ENCODE measurements at regions not wholly inside any gene's neighbourhood (a gene's known extent, or its start where the extent isn't known, plus 50 kb on each side); places are given as distances from the start of the nearest gene placed in this dataset.
"Not testable (repeated sequence)": the region's sequence is repeated elsewhere in the genome, so short reads cannot be mapped to it uniquely, and the experiment has no call there.

GRCh38 chr12:127832172-127832571 is 434.8 kb upstream of the TMEM132C start:
- DNase-seq (ENCODE audit: low read depth, low spot score): no peak

- not testable (repeated sequence) for DNase-seq (ENCODE audit: low read depth, low spot score)
Measured at GRCh38 chr12:127836802-127837201, 430.2 kb upstream of the TMEM132C start.

DNA sequence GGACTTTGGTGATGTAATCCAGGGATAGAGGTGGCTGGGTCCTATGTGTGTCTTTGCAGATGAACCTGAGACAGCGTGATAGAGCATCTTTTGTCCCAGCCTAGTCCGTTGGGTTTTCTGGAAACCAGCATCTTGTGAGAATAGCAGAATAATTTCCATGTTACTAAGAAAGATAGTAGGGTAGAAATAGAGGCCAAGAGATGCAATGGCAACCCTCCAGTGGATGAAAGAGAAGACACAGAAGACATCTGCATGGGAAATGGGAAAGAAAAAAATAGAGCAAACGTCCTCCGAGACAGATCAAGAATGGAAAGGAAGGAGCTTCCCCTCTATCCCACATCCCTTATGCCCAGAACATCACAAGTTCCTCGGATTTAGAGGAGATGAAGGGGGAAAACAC is 409.3 kb upstream of the TMEM132C start:
- no peak for DNase-seq (ENCODE audit: low read depth, low spot score)

DNA sequence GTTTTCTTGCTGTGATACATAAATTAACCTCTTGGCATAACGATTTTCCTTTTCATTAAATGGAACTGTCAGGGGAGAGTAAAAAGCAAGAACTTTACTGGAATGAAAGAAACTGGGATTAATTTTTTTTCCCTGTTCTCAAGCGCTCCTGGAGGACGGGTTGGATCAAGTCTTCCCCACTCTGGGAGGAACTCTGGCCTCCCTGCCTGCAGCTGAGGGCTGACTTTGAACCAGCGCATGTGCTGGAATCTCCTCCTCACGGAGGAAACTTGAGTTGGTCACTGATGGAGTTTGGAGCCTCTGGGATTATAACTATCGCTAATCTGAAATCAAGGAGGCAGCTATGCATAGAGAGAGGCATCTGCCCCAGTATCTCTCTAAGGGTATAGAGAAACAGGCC is 406.4 kb upstream of the TMEM132C start:
- DNase-seq (ENCODE audit: low read depth, low spot score): no peak

- DNase-seq (ENCODE audit: low read depth, low spot score): no peak
Measured at GRCh38 chr12:127861406-127861805, 405.6 kb upstream of the TMEM132C start.

DNA sequence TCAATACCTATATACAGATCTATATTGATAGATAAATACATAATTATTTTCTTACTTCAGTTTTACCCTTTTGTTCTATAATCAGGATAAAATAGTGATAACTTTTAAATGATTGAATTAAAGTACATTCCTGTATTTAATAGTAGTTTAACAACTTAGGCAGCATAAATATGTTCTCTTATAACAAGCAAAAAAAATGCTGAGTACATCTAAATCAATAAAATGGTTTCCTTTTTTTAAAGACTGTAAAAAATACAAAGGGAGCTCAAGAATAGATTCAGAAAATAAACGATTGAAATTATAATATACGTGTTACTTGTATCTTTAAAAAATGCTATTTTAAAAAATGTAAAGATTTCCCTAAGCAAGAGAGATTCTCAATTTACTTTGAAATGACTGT is 393.7 kb upstream of the TMEM132C start:
- DNase-seq (ENCODE audit: low read depth, low spot score): no peak

GRCh38 chr12:127881371-127882140 is 385.4 kb upstream of the TMEM132C start:
- DNase-seq (ENCODE audit: low read depth, low spot score): no peak

DNA sequence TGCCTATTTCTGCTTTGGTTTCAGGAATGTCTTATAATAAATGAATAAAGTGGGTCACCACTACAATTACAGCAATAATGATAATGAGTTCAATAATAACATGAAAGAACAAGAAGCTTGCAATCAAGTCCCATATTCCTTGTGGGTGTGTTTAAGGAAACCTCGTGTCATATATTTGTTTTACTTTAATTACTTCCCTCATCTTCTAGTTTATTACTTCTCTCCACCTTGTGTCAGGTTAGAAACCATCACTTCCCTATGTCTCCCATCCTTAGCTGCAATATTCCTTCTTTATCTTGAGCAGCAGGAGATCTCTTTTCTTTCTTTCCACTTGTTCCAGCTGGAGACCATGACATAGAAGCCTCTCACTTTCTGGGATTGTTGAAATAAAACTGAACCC is 384.0 kb upstream of the TMEM132C start:
- DNase-seq (ENCODE audit: low read depth, low spot score): no peak

DNA sequence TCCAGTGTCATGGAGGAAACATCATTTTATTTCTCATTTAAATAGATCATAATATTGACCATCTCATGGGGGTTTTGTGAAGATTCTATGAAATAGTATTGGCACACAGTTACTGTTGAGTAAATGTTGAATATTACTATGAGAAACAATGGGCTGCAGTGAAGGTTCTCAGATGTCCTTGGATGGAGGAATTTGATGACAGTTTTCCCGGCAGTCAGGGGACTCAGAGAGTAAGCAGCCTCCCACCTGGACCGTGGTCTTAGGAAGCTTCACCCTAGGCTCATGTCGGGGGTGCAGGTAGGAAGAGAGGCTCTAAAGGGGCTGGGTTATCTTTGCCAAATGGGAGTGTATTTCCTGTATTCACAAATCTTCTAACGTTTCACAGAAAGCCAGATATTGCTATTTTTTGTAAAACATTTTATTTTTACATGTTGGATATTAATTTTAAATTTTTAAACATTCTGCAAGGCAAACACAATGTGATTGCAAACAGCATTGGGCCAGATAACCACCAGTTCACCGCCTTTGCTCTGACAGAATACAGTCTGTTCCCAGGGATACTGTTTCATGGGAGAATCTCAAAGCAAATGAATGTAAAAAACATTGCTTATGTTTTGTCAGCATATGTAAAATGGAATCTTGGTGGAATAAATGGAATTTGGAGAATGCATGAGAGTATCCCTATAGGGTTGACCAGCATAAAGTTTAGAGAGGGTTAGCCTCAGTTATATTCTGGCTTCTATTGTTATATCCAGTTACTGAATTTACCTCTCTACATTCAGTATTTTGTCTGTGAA is 380.8 kb upstream of the TMEM132C start:
- DNase-seq (ENCODE audit: low read depth, low spot score): no peak

DNA sequence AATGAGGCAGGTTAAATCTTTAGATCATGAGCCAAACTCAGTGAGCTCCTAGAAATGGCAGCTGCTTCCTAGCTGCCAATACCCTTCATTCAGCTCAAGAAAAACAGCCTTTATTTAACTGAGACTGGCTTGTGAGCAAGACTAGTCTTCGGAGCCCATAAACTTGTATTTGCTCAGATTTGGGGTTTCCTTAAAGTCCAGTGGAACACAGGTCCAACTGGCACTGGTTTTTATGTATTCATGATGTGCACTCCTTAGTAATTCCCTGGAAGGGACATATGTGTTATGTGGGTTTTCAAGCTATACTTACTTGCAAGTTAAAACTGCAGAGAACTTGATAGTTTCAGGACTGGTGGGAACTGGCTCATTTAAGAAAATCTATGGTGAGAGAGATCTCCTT is 380.1 kb upstream of the TMEM132C start:
- no peak for DNase-seq (ENCODE audit: low read depth, low spot score)

GRCh38 chr12:127888943-127889719 is 377.8 kb upstream of the TMEM132C start:
- no peak for DNase-seq (ENCODE audit: low read depth, low spot score)

DNA sequence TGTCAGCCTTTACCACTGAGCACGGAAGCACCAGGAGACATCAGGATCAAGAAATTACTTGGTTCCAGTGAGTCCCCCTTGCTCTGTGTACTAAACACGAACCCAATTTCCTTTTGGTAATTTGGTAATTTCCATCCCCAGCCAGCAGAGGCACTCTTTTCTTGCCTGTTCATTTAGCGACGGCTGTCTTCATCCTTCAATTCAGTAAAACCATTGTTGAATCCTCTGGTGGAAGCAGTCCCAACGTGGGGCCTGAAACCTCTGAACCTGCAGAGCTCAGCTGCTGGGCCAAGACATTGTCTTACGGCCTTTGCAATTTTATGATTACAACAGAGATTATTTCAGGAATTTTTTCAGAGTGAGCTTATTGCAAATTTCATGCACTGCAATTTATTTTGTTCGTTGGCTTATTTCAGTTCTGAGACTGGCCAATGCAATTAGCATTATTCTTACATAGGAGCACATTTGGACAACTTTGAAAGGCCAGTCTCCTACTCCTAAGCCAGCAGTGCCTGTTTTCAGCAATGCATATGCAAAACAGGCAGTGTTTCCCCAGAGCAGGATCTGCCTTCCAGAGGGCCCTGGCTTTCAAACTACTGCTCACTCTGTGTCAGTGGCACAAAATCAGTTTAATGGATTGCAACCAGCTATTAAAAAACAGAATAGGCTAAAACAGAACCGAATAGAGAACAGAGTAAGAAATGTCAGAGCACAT is 372.9 kb upstream of the TMEM132C start:
- DNase-seq (ENCODE audit: low read depth, low spot score): peak; percentile 4

DNA sequence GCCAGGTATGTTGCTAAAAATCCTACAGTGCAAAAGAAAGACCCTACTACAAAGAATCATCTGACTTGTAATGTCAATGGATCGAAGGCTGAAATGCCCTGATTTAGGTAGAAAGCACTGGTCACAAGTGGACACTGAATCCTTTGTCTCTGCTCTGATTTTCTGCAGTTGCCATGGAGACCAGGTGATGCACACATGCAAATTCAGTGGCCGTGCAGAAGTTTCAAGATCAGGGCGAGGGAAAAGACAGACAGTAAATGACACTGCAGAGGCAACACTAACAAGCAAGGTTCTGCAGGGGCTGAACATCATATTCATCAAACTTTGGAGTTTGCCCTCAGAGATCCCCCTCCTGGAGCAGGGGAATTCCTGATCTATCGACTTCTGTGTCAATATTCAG is 370.3 kb upstream of the TMEM132C start:
- DNase-seq (ENCODE audit: low read depth, low spot score): no peak

- DNase-seq (ENCODE audit: low read depth, low spot score): no peak
Measured at GRCh38 chr12:127898616-127899015, 368.4 kb upstream of the TMEM132C start.

DNA sequence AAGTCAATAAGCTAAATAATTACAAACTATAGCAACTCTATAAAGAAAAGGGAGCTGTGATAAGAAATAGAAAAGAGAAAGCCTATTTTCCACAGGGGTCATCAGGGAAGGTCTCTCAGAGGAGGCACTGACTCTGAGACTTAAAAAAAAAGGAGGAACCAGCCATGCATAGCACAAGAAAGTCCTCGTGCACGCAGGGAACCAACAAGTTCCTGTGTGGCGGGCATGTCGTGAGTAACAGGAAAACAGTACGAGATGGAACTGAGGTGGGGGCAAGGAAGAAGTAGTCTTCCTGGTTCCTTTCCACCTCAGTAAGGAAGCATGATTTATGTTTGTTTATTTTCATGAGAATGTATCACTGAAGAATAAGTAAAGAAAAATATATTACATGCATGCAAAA is 367.0 kb upstream of the TMEM132C start:
- no peak for DNase-seq (ENCODE audit: low read depth, low spot score)

- no peak for DNase-seq (ENCODE audit: low read depth, low spot score)
Measured at GRCh38 chr12:127900386-127900785, 366.6 kb upstream of the TMEM132C start.

DNA sequence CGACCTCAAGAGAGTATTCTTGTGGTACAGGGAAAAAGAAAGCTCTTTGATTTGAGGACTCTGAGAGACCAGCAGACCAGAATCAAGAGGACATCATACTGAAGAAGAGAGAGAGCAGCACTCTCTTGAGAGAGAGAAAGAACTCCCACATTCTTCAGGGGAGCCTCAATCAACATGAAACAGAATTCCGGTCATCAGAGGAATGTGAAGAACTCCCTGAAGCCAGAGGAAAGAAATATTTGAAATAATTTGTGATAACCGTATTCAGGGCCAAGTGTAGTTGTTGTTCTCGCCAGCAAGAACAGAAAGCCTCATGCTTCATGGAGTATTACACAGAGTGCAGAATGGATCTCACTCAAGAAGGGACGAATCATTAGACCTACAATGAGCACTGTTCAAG is 363.8 kb upstream of the TMEM132C start:
- peak; percentile 65 for DNase-seq (ENCODE audit: low read depth, low spot score)

- peak; percentile 13 for DNase-seq (ENCODE audit: low read depth, low spot score)
Measured at GRCh38 chr12:127909041-127909440, 357.9 kb upstream of the TMEM132C start.

DNA sequence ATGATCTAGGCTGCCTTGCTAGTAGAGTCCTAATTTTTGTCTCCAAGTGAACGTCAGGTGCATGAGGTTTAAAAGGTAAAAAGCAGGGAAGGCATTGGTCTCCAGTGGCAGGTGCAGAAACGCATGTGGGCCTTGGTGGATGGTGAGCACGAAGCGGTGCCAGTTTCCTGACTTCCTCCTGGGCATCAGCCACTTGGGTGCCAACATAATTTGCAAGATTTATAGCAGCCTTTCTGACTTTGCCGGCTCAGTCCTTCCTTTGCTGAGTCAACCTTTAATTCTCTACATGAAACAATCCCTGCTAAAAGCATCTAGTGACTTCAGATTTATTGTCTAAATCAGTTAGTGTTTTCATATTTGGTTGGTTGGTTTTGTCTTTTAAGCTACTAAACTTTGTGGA is 355.7 kb upstream of the TMEM132C start:
- DNase-seq (ENCODE audit: low read depth, low spot score): no peak

DNA sequence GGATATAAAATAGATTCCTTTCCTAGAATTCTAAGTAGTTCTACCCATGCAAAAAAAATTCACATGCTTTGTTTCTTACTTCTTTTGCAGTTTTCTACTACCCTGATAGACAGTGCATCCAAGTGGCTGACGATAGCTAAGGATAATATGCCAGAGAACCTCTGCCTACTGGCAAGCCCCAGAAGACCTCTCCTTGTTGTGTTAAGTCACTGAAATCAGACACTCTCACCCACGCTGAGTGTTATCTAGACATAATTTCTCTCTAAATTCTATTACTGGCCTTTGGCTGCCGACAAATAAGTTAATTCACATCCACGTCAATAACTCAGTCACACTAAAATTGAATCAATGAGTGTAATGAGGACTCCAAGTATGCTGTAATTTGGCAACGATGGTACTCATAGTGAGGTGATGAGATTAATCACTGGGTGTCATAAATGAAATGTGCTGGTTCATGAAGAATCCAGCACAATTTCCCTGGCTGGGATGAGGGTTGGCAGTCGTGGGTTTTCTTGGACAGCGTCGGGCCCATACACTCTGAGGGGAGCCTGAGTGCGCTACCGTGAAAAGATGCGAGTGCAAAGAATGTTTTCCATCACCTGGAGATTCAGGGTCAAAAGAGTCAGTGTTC is 354.8 kb upstream of the TMEM132C start:
- DNase-seq (ENCODE audit: low read depth, low spot score): no peak

- no peak for DNase-seq (ENCODE audit: low read depth, low spot score)
Measured at GRCh38 chr12:127923501-127923900, 343.5 kb upstream of the TMEM132C start.
